Astrocyte (in vitro differentiated cells and primary cell): ENCODE measurements at regions not wholly inside any gene's neighbourhood (a gene's known extent, or its start where the extent isn't known, plus 50 kb on each side); places are given as distances from the start of the nearest gene placed in this dataset.

Experiments
- EZH2 ChIP-seq: IDR thresholded peaks from 2 replicates; pipeline ENCODE4 v1.6.1; 2012; ENCODE audit warnings: mild to moderate bottlenecking, low read length, inconsistent platforms; ENCODE audit not compliant: insufficient read depth
- TF ChIP-seq, protein P1 (sequence below): IDR thresholded peaks from 2 replicates; pipeline ENCODE4 v1.5.1; 2011; ENCODE audit warnings: low read depth, mild to moderate bottlenecking, inconsistent platforms, low read length, moderate library complexity; ENCODE audit not compliant: insufficient read depth

DNA sequence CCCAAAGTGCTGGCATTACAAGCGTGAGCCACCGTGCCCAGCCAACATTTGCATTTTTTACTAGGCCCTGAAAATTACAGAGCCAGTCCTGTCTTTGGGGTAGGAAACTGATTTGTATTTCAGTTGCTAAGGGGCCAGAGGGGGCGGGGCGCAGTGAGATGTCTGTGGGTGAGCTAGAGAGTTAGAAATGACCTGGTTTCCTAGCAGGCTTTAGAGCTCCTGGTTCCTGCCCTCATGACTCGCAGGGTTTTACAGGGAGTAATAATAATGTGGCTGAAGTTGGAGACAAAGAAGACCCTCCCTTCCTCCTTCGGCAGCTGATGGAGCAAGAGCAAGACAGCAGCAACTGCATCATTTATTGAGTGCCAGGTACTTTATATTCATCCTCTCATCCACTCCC lies 131.5 kb downstream of the TFAP2C start:
- TF ChIP-seq, protein P1, sequence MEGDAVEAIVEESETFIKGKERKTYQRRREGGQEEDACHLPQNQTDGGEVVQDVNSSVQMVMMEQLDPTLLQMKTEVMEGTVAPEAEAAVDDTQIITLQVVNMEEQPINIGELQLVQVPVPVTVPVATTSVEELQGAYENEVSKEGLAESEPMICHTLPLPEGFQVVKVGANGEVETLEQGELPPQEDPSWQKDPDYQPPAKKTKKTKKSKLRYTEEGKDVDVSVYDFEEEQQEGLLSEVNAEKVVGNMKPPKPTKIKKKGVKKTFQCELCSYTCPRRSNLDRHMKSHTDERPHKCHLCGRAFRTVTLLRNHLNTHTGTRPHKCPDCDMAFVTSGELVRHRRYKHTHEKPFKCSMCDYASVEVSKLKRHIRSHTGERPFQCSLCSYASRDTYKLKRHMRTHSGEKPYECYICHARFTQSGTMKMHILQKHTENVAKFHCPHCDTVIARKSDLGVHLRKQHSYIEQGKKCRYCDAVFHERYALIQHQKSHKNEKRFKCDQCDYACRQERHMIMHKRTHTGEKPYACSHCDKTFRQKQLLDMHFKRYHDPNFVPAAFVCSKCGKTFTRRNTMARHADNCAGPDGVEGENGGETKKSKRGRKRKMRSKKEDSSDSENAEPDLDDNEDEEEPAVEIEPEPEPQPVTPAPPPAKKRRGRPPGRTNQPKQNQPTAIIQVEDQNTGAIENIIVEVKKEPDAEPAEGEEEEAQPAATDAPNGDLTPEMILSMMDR, result no peak
- TF ChIP-seq EZH2, result no peak
